ENCODE measurements at regions not wholly inside any gene's neighbourhood (a gene's known extent, or its start where the extent isn't known, plus 50 kb on each side); places are given as distances from the start of the nearest gene placed in this dataset.

- DNase-seq = no peak
These were observed 1125.6 kb downstream of the BCL11B start for GRCh38 chr14:98146416-98146815.

- DNase-seq = no peak
These were observed 1117.7 kb downstream of the BCL11B start for GRCh38 chr14:98154254-98154653.

GRCh38 chr14:98156411-98156810, 1115.6 kb downstream of the BCL11B start:
- no peak for DNase-seq

GRCh38 chr14:98160901-98161300, 1111.1 kb downstream of the BCL11B start:
- DNase-seq = no peak

- DNase-seq = no peak
These were observed 1110.6 kb downstream of the BCL11B start for GRCh38 chr14:98161356-98161755.

- no peak for DNase-seq
These were observed 1108.9 kb downstream of the BCL11B start for GRCh38 chr14:98162856-98163805.

- no peak for DNase-seq
These were observed 1108.1 kb downstream of the BCL11B start for GRCh38 chr14:98163873-98164272.

- no peak for DNase-seq
These were observed 1106.0 kb downstream of the BCL11B start for GRCh38 chr14:98165976-98166375.

- DNase-seq = no peak
These were observed 1104.7 kb downstream of the BCL11B start for GRCh38 chr14:98167275-98167674.

- DNase-seq = no peak
These were observed 1104.3 kb downstream of the BCL11B start for GRCh38 chr14:98167705-98168104.

- DNase-seq = no peak
These were observed 1103.6 kb downstream of the BCL11B start for GRCh38 chr14:98168211-98168985.

- DNase-seq = no peak
These were observed 1102.8 kb downstream of the BCL11B start for GRCh38 chr14:98169170-98169587.

GRCh38 chr14:98170575-98170974, 1101.4 kb downstream of the BCL11B start:
- no peak for DNase-seq

- DNase-seq = no peak
These were observed 1100.3 kb downstream of the BCL11B start for GRCh38 chr14:98171654-98172053.

- no peak for DNase-seq
These were observed 1099.7 kb downstream of the BCL11B start for GRCh38 chr14:98172243-98172778.

GRCh38 chr14:98173305-98173704, 1098.7 kb downstream of the BCL11B start:
- DNase-seq = no peak

- no peak for DNase-seq
These were observed 1098.0 kb downstream of the BCL11B start for GRCh38 chr14:98174041-98174440.

- no peak for DNase-seq
These were observed 1096.6 kb downstream of the BCL11B start for GRCh38 chr14:98175436-98175835.

- DNase-seq = no peak
These were observed 1096.1 kb downstream of the BCL11B start for GRCh38 chr14:98175881-98176280.

GRCh38 chr14:98176892-98177291, 1095.1 kb downstream of the BCL11B start:
- no peak for DNase-seq

- no peak for DNase-seq
These were observed 1094.4 kb downstream of the BCL11B start for GRCh38 chr14:98177551-98177950.

GRCh38 chr14:98181241-98181640, 1090.8 kb downstream of the BCL11B start:
- DNase-seq = no peak

GRCh38 chr14:98181768-98182167, 1090.2 kb downstream of the BCL11B start:
- DNase-seq = no peak
